Urothelium cell line (cell line): ENCODE measurements at regions not wholly inside any gene's neighbourhood (a gene's known extent, or its start where the extent isn't known, plus 50 kb on each side); places are given as distances from the start of the nearest gene placed in this dataset.
"Not testable (repeated sequence)": the region's sequence is repeated elsewhere in the genome, so short reads cannot be mapped to it uniquely, and the experiment has no call there.

ENCODE experiments used
- DNase-seq: peaks from one replicate; pipeline ENCODE4 v3.0.0; 2011; ENCODE audit warnings: low spot score, mixed read lengths
- FAIRE-seq: peaks from 2 replicates; lab custom pipeline; 2011; peaks lifted over from hg19 to GRCh38; lab: Jason Lieb, UNC

DNA sequence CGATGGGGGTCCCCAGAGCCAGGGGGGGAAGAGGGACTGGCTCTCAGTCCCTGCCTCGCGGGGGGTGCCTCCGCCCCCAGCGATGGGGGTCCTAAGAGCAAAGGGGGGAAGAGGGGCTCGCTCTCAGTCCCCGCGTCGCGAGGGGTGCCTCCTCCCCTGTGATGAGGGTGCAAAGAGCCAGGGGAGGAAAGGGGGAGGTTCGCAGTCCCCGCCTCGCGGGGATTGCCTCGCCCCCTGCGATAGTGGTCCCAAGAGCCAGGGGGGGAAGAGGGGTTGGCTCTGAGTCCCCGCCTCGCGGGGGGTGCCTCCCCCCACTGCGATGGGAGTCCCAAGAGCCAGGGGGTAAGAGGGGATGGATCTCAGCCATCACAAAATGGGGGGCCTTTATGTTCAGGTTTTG is 168.5 kb downstream of the ATP6V0E2 start:
- not testable (repeated sequence) for FAIRE-seq, DNase-seq

GRCh38 chr7:150044771-150045170 is 171.0 kb downstream of the ATP6V0E2 start:
- DNase-seq, FAIRE-seq: not testable (repeated sequence)

GRCh38 chr7:150045596-150045995 is 171.8 kb downstream of the ATP6V0E2 start:
- not testable (repeated sequence) for FAIRE-seq, DNase-seq

GRCh38 chr7:150046290-150047194 is 172.8 kb downstream of the ATP6V0E2 start:
- not testable (repeated sequence) for DNase-seq, FAIRE-seq

GRCh38 chr7:150047329-150047728 is 173.6 kb downstream of the ATP6V0E2 start:
- DNase-seq, FAIRE-seq: not testable (repeated sequence)

DNA sequence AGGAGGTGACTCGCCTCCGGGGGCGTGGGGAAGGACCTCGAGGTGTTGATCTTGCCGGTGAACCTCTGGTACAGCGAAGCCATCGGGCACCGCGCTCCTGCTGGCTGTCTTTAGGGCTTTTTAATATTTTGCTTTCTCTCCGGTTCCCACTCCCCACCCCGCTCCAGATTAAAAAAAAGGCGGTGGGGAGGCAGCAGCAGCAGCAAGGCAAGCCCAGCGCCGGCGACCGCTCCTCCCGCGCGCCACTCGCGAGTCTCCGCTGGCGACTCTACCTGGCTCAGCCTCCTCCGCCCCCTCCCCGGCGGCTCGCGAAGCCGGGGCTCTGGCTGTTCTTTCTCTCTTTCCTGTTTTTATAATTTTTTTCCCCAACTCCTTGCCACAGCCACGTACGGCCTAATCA is 174.0 kb downstream of the ATP6V0E2 start:
- DNase-seq, FAIRE-seq: not testable (repeated sequence)

DNA sequence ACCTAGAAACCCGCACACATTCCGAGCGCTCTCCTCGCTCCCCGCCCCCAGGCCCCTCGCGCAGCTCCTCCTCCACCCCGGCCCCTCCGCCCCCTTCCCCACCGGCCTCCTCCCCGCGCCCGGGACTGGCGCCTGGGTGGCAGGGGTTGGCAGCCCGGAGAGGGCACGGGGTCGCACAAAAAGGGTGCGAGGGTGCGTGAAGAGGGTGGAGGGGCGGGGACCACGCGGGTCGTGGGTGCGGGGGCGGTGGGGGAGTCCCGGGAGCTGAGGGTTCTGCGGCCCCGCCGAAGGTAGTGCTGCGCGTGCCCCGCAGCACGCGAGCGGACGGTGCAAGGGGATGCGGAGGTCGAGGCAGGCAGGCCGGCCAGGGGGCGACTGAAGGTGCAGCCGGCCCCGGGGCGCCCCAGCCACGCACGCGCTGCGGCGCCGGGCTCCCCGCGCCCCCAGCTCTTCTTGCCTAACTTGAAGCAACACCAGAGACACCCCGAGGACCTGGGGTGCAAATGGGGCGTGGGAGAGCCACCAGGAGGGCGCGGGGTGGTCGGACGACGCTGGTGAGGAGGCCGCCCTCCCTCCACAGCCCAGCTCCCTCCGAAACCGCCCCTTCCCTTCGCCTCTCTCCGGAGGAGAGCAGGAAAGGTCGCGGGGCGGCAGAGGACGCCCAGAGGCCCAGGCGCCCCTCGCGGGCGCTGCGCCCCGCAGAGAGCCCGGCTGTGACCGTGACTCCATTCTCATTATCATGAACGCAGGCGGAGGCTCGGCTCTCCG is 174.7 kb downstream of the ATP6V0E2 start:
- not testable (repeated sequence) for FAIRE-seq, DNase-seq

DNA sequence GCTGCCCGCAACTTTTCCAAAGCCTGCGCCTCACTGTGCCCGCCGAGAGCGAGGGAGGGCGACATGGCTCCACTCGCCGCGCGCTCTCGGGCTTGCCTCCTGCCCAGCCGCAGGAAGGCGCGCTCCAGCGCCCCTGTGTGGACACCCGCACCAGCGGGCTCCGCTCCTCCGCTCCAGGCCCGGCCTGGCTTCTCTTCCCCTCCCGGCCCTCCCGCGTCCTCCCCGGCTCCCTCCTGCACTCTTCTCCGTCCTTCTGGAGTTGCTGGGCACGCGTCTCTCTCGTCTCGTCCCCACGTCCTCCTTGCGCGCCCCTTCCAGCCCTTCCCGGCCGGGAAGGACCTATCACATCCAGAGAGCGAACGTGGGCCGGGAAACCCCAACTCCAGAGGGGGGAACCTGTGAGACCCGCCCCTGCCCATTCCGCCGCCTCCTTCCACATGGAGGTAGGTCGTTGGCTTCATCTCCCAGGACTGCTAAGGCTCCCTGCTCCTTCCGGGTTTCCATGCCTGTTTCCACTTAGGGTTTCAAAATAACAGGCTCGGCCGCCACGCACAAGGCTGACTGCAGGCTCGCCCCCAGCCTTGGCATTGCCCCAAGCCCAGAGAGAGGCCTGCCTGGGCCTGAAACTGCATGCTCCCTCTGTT is 175.4 kb downstream of the ATP6V0E2 start:
- not testable (repeated sequence) for FAIRE-seq, DNase-seq

GRCh38 chr7:150053396-150053795 is 179.6 kb downstream of the ATP6V0E2 start:
- FAIRE-seq, DNase-seq: not testable (repeated sequence)

GRCh38 chr7:150054242-150054641 is 180.5 kb downstream of the ATP6V0E2 start:
- not testable (repeated sequence) for FAIRE-seq, DNase-seq

GRCh38 chr7:150060259-150061221 is 186.8 kb downstream of the ATP6V0E2 start:
- FAIRE-seq, DNase-seq: not testable (repeated sequence)

DNA sequence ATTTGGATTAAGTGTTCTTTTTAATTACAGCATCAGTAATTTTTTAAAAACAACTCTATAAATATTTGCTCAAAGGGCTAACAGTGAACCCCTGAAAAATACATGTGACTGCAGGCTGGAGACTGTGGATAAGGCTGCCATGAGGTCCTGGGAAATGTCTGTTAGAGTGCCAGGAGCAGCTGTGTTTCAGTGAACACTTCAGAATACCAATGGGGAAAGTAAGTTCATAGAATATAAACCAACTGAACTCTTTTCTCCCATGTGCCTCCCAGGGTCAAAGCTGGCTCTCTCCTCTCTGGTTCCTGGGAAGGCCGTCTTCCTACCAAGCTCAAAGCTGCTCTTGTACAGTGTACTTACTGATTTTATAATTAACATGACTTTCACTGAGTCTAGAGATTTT is 189.4 kb downstream of the ATP6V0E2 start:
- DNase-seq, FAIRE-seq: not testable (repeated sequence)

- not testable (repeated sequence) for FAIRE-seq, DNase-seq
Measured at GRCh38 chr7:150069555-150070313, 196.0 kb downstream of the ATP6V0E2 start.

DNA sequence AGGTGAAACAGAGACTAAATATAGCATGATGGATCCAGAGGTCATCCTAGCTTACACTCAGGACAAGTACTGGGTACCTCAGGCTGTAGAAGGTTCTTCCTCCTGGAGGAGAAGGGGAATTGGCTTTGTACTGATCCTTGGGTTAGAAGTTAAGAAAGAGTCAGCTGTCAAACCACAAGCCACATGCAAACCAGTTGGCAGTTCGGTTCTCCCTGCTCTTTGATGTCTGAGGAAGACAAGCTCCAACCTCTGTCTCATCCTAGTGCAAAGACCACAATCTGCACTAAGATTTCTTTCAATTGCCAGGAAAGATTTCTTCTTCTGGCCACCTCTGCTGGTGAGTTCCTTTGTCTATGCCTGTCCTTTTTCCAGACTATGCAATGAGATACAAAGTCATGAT is 203.8 kb downstream of the ATP6V0E2 start:
- FAIRE-seq: not testable (repeated sequence)

GRCh38 chr7:150081865-150082264 is 208.1 kb downstream of the ATP6V0E2 start:
- DNase-seq, FAIRE-seq: not testable (repeated sequence)

More for the DNA sequence above, 203.8 kb downstream of the ATP6V0E2 start:
- not testable (repeated sequence) for DNase-seq

- not testable (repeated sequence) for DNase-seq, FAIRE-seq
Measured at GRCh38 chr7:150084724-150085123, 211.0 kb downstream of the ATP6V0E2 start.

GRCh38 chr7:150087478-150087877 is 213.7 kb downstream of the ATP6V0E2 start:
- FAIRE-seq, DNase-seq: not testable (repeated sequence)

DNA sequence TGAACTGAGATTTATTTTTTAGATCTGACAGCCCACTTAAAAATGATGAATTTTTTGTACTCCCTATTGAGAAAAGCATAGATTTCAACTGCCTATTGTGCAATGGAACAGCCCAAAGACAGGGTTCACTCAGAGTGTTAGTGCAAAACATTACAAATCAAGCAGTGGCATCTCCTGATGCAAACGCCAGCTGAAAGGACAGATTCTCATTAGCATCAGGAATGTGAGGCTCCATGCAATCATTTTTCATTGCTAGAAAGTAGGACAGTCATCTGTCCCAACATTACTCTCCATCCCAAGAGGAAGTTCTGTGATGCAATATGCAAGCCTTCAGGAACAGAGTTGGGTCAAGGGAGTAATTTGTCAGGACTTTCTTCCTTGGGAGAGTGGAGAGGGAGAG is 215.4 kb downstream of the ATP6V0E2 start:
- DNase-seq, FAIRE-seq: not testable (repeated sequence)

DNA sequence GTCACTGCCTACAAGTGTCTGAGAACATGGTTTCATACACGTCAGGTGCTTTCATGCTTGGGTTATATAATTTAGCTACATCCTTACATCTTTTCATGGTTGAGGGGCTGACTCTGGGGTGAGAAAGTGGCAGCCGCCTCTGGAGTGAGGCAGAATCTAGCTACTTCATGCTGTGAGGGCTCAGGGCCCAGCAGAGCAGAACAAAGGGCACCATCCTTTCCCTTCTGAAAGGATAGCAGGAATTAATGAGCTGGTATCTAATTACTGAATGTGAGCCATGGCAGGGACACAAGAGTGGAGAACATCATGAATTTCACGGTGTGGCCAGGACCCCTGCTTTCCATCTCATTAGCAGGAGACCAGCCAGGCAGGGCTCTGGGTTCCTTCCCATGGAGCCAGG is 217.0 kb downstream of the ATP6V0E2 start:
- DNase-seq, FAIRE-seq: not testable (repeated sequence)
